K562 (cell line): ENCODE measurements at regions not wholly inside any gene's neighbourhood (a gene's known extent, or its start where the extent isn't known, plus 50 kb on each side); places are given as distances from the start of the nearest gene placed in this dataset.

Experiments used
- ATAC-seq: fragments of 200-7000 bp; cut with Tn5 transposase; 3 replicates; pipeline ENCODE4 v1.9.1; 2020; ENCODE audit warnings: moderate library complexity
- BruUV-seq: library from RNA; stranded (reverse); fragments of 400-500 nt; replicated peaks from 2 replicates; lab custom pipeline; 2021; lab: Mats Ljungman, UMichigan
- CTCF ChIA-PET: fragments of 300-600 bp; formaldehyde crosslinking; extraction: SDS; loops from one replicate; lab custom pipeline; 2021; ENCODE audit warnings: low intra/inter-chr PET ratio; lab: Yijun Ruan, JAX
- POLR2A ChIA-PET: fragments of 300-600, 350-650 bp; sonication (Branson Sonifier 250); formaldehyde crosslinking; extraction: SDS; loops from one replicate; lab custom pipeline; 2021; ENCODE audit warnings: antibody characterized with exemption, inconsistent platforms; lab: Yijun Ruan, JAX
- DNase-seq, 4 experiments: peaks; one replicate each; pipeline versions ENCODE4 v3.0.0 to v3.0.0-alpha.2; 2011 to 2018; ENCODE audit warnings: low spot score in 3 of 4, mixed read lengths in 3 of 4; ENCODE audit errors: extremely low read depth in 1 of 4
- FAIRE-seq: peaks from 2 replicates; lab custom pipeline; 2011; peaks lifted over from hg19 to GRCh38; lab: Jason Lieb, UNC
- H2AFZ ChIP-seq: 2 replicates; pipeline ENCODE4 v1.6.0; 2011; ENCODE audit warnings: low read depth, low read length, control low read depth, inconsistent platforms
- H3K27ac ChIP-seq: fragments of 200-600 bp; 3 replicates; pipeline ENCODE4 v1.8.0; 2011; ENCODE audit warnings: low read depth, mild to moderate bottlenecking, control low read depth, inconsistent platforms, low read length, moderate library complexity, mixed read lengths; ENCODE audit errors: extremely low read depth
- H3K27me3 ChIP-seq, 2 experiments: fragments of 300-600 bp in 1 of 2; 2 replicates in 1 of 2; 3 replicates in 1 of 2; pipeline versions ENCODE4 v1.6.0 to v1.8.0; 2011; ENCODE audit warnings: inconsistent platforms in 2 of 2, low read length in 2 of 2, mild to moderate bottlenecking in 1 of 2, mixed read lengths in 1 of 2, moderate library complexity in 1 of 2; ENCODE audit not compliant: control insufficient read depth in 2 of 2, insufficient read depth in 2 of 2
- H3K36me3 ChIP-seq: fragments of 300-600 bp; 3 replicates; pipeline ENCODE4 v1.8.0; 2011; ENCODE audit warnings: mild to moderate bottlenecking, low read length, inconsistent platforms; ENCODE audit not compliant: control insufficient read depth, insufficient read depth
- H3K4me1 ChIP-seq, 2 experiments: fragments of 200-600 bp in 1 of 2; replicated peaks in 1 of 2; 2 replicates in 1 of 2; 3 replicates in 1 of 2; pipeline versions ENCODE4 v1.5.1 to v1.8.0; 2011; ENCODE audit warnings: inconsistent platforms in 2 of 2, low read length in 2 of 2, mild to moderate bottlenecking in 1 of 2, mixed read lengths in 1 of 2, moderate library complexity in 1 of 2; ENCODE audit not compliant: control insufficient read depth in 2 of 2, insufficient read depth in 2 of 2
- H3K4me2 ChIP-seq: 2 replicates; pipeline ENCODE4 v1.6.1; 2011; ENCODE audit warnings: low read length, control low read depth, inconsistent platforms, mixed read lengths; ENCODE audit not compliant: insufficient read depth
- H3K4me3 ChIP-seq: fragments of 200-600 bp; sonication (generic), shearing (Covaris generic); 2 replicates; pipeline ENCODE4 v1.5.1; 2016; ENCODE audit warnings: control low read depth, inconsistent platforms
- H3K79me2 ChIP-seq: fragments of 200-600 bp; 3 replicates; pipeline ENCODE4 v1.8.0; 2011; ENCODE audit warnings: low read length, inconsistent platforms; ENCODE audit not compliant: control insufficient read depth, insufficient read depth
- H3K9ac ChIP-seq, 2 experiments: 2 replicates each; pipeline versions ENCODE4 v1.6.0 to v1.6.1; 2011; ENCODE audit warnings: low read depth in 2 of 2, low read length in 2 of 2, control low read depth in 1 of 2, inconsistent platforms in 1 of 2, mild to moderate bottlenecking in 1 of 2, mixed read lengths in 1 of 2; ENCODE audit not compliant: insufficient read depth in 1 of 2
- H3K9me1 ChIP-seq: one replicate; pipeline ENCODE4 v1.6.0; 2011; ENCODE audit warnings: inconsistent platforms, mild to moderate bottlenecking, low read length, moderate library complexity; ENCODE audit not compliant: control insufficient read depth, insufficient read depth
- H3K9me3 ChIP-seq: replicated peaks from 2 replicates; pipeline ENCODE4 v1.5.1; 2011; ENCODE audit warnings: low read depth, low read length, inconsistent platforms; ENCODE audit not compliant: control insufficient read depth, insufficient read depth
- H4K20me1 ChIP-seq: replicated peaks from 2 replicates; pipeline ENCODE4 v1.6.1; 2011; ENCODE audit warnings: low read length, inconsistent platforms, mixed read lengths; ENCODE audit not compliant: control insufficient read depth, insufficient read depth
- FIP1L1 ChIP-seq: fragments of 200-400 bp; formaldehyde crosslinking; IDR thresholded peaks from 2 replicates; pipeline ENCODE4 v1.6.1; 2018; ENCODE audit warnings: mild to moderate bottlenecking, low read depth, low read length; ENCODE audit not compliant: poor library complexity, severe bottlenecking
- FOXJ3 ChIP-seq: sonication (generic); formaldehyde crosslinking; IDR thresholded peaks from 2 replicates; pipeline ENCODE4 v1.4.0; 2020; ENCODE audit warnings: mild to moderate bottlenecking, missing genetic modification reagents
- FOXM1 ChIP-seq, 2 experiments: fragments of 450-650 bp in 1 of 2; sonication (generic) in 1 of 2; formaldehyde crosslinking in 1 of 2; IDR thresholded peaks; 2 replicates each; pipeline versions ENCODE4 v1.6.1 to v1.9.0; 2017 to 2022; ENCODE audit warnings: low read depth in 2 of 2, mild to moderate bottlenecking in 2 of 2, missing genetic modification reagents in 1 of 2, moderate library complexity in 1 of 2
- HNRNPLL ChIP-seq: fragments of 200-400 bp; formaldehyde crosslinking; IDR thresholded peaks from 2 replicates; pipeline ENCODE4 v1.6.1; 2017; ENCODE audit warnings: low read length, low read depth, mild to moderate bottlenecking; ENCODE audit not compliant: poor library complexity, severe bottlenecking
- LEF1 ChIP-seq: fragments of 450-650 bp; IDR thresholded peaks from 2 replicates; pipeline ENCODE4 v1.6.1; 2016; ENCODE audit warnings: mild to moderate bottlenecking
- MAFF ChIP-seq: IDR thresholded peaks from 2 replicates; pipeline ENCODE4 v1.6.1; 2012; ENCODE audit warnings: low read length, improper control_type of control experiment
- POU5F1 ChIP-seq: fragments of 150-350 bp; IDR thresholded peaks from 2 replicates; pipeline ENCODE4 v1.6.1; 2014; ENCODE audit warnings: borderline replicate concordance, low read length, low read depth, mild to moderate bottlenecking; ENCODE audit not compliant: partially characterized antibody
- SMARCB1 ChIP-seq: IDR thresholded peaks from 2 replicates; pipeline ENCODE4 v1.6.1; 2011; ENCODE audit warnings: improper control_type of control experiment, low read depth; ENCODE audit not compliant: insufficient read length
- TRIM28 ChIP-seq: fragments of 450-650 bp; IDR thresholded peaks from 2 replicates; pipeline ENCODE4 v1.6.1; 2017
- ZNF444 ChIP-seq: fragments of 250-450 bp; sonication (Bioruptor Pico); IDR thresholded peaks from 2 replicates; pipeline ENCODE4 v1.4.0; 2020; ENCODE audit warnings: mild to moderate bottlenecking, moderate library complexity
- ZNF551 ChIP-seq: fragments of 250-450 bp; sonication (Bioruptor Pico); IDR thresholded peaks from 2 replicates; pipeline ENCODE4 v1.5.0; 2021; ENCODE audit warnings: mild to moderate bottlenecking, moderate library complexity
- ZNF785 ChIP-seq: fragments of 250-450 bp; sonication (Bioruptor Pico); IDR thresholded peaks from 2 replicates; pipeline ENCODE4 v1.4.0; 2020; ENCODE audit warnings: mild to moderate bottlenecking
- WGBS: fragments of 100-300 bp; shearing (Covaris generic); methylation state at CpG from one replicate; pipeline ENCODE4 v1.1.6; 2016; ENCODE audit warnings: low coverage, mixed read lengths; ENCODE audit not compliant: insufficient coverage; ENCODE audit errors: missing lambda C conversion rate; 5-methylcytosine and 5-hydroxymethylcytosine counted together
- in situ Hi-C: fragments of 300-500 bp; cut with MboI; formaldehyde crosslinking; loops from 4 replicates; pipeline ENCODE4 v1.15.0; 2018; ENCODE audit warnings: inconsistent platforms, mixed read lengths
- intact Hi-C: fragments of 100-400 bp; cut with micrococcal nuclease; formaldehyde crosslinking; loops from 2 replicates; pipeline ENCODE4 v1.14.2; 2022
- TF ChIP-seq, protein P1 (sequence below): IDR thresholded peaks from 2 replicates; pipeline ENCODE4 v1.6.1; 2016; ENCODE audit warnings: missing genetic modification characterization, missing compliant biosample characterization
- TF ChIP-seq, protein P2 (sequence below): fragments of 450-650 bp; IDR thresholded peaks from 2 replicates; pipeline ENCODE4 v1.7.1; 2018; ENCODE audit warnings: mild to moderate bottlenecking, low read depth; ENCODE audit not compliant: partially characterized antibody

DNA sequence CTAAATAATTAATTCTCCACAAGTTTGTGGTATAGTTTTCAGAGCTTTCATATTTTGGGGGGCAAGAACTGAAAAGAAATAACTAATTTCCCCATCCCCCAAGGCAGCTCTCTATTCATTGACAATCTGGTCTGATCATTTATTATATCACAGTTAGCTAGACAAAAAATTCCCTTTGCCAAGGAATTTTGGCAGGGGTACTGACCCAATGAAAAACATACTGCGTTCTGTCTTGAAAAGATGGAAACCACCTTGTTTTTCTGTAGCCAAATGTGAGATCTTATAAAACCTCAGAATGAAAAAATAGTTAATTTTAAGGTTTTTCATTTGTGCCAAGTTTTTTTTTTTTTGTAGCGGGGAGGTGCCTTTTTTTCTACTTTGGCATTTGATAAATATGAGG is 1008.9 kb downstream of the EFNA5 start:
- intact Hi-C loops (no loop called here), in situ Hi-C loops (no loop called here)
- Histone ChIP-seq H4K20me1 (no peaks in the 10 kb centered on the region), H3K27ac (no peak overlapping the region), H3K9me1 (no peaks in the 10 kb centered on the region), H3K4me1 (no peaks in the 10 kb centered on the region), H3K27me3 (no peaks in the 10 kb centered on the region), H2AFZ (no peak overlapping the region), H3K9ac (no peak overlapping the region), H3K4me3 (no peak overlapping the region), H3K4me2 (no peak overlapping the region), H3K79me2 (no peaks in the 10 kb centered on the region), H3K36me3 (no peaks in the 10 kb centered on the region), H3K9me3 (no peaks in the 10 kb centered on the region)
- WGBS, result 9% methylated on average over 1 of the region's 2 CpGs
- BruUV-seq, result no TSS peak
- FAIRE-seq, result no peak
- TF ChIP-seq ZNF785 (CRISPR knock-in tag), result no peak
- TF ChIP-seq SMARCB1, result no peak
- no peak for TF ChIP-seq FOXM1 (IDR thresholded peaks at IDR 0.05; ENCODE audit: low read depth)
- no peak for TF ChIP-seq FOXM1 (CRISPR knock-in tag; IDR thresholded peaks at IDR 0.05; ENCODE audit: low read depth)
- no peak for TF ChIP-seq ZNF444 (CRISPR knock-in tag)
- TF ChIP-seq, protein P1, sequence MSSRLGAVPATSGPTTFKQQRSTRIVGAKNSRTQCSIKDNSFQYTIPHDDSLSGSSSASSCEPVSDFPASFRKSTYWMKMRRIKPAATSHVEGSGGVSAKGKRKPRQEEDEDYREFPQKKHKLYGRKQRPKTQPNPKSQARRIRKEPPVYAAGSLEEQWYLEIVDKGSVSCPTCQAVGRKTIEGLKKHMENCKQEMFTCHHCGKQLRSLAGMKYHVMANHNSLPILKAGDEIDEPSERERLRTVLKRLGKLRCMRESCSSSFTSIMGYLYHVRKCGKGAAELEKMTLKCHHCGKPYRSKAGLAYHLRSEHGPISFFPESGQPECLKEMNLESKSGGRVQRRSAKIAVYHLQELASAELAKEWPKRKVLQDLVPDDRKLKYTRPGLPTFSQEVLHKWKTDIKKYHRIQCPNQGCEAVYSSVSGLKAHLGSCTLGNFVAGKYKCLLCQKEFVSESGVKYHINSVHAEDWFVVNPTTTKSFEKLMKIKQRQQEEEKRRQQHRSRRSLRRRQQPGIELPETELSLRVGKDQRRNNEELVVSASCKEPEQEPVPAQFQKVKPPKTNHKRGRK (tag), result no peak
- POLR2A ChIA-PET, result no interaction called here
- no peak for DNase-seq
- CTCF ChIA-PET, result no interaction called here
- no peak for ATAC-seq

DNA sequence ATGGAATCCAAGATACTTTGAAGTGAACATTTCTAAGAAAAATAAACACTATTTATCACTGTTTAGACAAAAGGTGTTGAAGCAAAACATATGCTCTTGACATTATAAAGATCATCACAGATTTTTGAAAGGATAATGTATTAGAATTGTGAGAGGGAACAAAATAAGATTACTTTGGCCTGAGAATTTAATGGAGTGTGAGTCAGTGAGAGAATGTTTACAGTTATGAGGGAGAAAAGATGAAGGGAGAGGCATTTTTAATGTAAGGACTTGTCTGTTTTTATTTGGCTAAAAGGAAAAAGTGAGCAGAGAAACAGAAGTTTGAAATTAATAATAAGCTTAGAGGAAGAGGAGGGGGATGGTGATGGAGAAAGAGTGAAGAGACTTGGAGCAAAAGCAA is 1010.1 kb downstream of the EFNA5 start:
- no peaks in the 10 kb centered on the region for H3K79me2 ChIP-seq
- DNase-seq, result no peak
- H3K9me3 ChIP-seq, result no peaks in the 10 kb centered on the region
- ChIA-PET POLR2A (no interaction called here), CTCF (no interaction called here)
- H3K4me1 ChIP-seq, result no peaks in the 10 kb centered on the region
- no TSS peak for BruUV-seq
- in situ Hi-C loops (no loop called here), intact Hi-C loops (no loop called here)
- no peaks in the 10 kb centered on the region for H3K27me3 ChIP-seq
- no peaks in the 10 kb centered on the region for H4K20me1 ChIP-seq
- H3K4me3 ChIP-seq, result no peak overlapping the region
- no peak overlapping the region for H3K9ac ChIP-seq
- H3K27ac ChIP-seq, result no peak overlapping the region
- no peaks in the 10 kb centered on the region for H3K36me3 ChIP-seq
- H3K9me1 ChIP-seq, result no peaks in the 10 kb centered on the region
- H3K4me2 ChIP-seq, result no peak overlapping the region
- FAIRE-seq, result no peak
- ATAC-seq, result no peak
- no peak overlapping the region for H2AFZ ChIP-seq
- no peak for TF ChIP-seq LEF1
- TF ChIP-seq, protein P2, sequence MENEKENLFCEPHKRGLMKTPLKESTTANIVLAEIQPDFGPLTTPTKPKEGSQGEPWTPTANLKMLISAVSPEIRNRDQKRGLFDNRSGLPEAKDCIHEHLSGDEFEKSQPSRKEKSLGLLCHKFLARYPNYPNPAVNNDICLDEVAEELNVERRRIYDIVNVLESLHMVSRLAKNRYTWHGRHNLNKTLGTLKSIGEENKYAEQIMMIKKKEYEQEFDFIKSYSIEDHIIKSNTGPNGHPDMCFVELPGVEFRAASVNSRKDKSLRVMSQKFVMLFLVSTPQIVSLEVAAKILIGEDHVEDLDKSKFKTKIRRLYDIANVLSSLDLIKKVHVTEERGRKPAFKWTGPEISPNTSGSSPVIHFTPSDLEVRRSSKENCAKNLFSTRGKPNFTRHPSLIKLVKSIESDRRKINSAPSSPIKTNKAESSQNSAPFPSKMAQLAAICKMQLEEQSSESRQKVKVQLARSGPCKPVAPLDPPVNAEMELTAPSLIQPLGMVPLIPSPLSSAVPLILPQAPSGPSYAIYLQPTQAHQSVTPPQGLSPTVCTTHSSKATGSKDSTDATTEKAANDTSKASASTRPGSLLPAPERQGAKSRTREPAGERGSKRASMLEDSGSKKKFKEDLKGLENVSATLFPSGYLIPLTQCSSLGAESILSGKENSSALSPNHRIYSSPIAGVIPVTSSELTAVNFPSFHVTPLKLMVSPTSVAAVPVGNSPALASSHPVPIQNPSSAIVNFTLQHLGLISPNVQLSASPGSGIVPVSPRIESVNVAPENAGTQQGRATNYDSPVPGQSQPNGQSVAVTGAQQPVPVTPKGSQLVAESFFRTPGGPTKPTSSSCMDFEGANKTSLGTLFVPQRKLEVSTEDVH, result no peak
- no peak for TF ChIP-seq MAFF
- no peak for TF ChIP-seq ZNF551
- TF ChIP-seq FOXJ3 (CRISPR knock-in tag), result no peak
- no peak for TF ChIP-seq FIP1L1
- TF ChIP-seq TRIM28, result no peak
- no peak for TF ChIP-seq POU5F1
- no peak for TF ChIP-seq HNRNPLL
